Esophagus muscularis mucosa (tissue), 4 donors: ENCODE measurements at regions not wholly inside any gene's neighbourhood (a gene's known extent, or its start where the extent isn't known, plus 50 kb on each side); places are given as distances from the start of the nearest gene placed in this dataset.
"Not testable (repeated sequence)": the region's sequence is repeated elsewhere in the genome, so short reads cannot be mapped to it uniquely, and the experiment has no call there.

Source experiments
- DNase-seq: peaks from one replicate; pipeline ENCODE4 v3.0.0-alpha.2; 2017; ENCODE audit errors: extremely low spot score
- H3K27ac ChIP-seq, 4 donors: fragments of 200-600 bp; sonication (generic); replicated peaks in 1 of 4; 1 replicate in 3 of 4; 2 replicates in 1 of 4; pipeline ENCODE4 v1.5.1; 2016 to 2019; ENCODE audit warnings: mild to moderate bottlenecking in 1 of 4
- H3K27me3 ChIP-seq, 4 donors: fragments of 200-600 bp; sonication (generic); one replicate each; pipeline versions ENCODE4 v1.5.1 to v1.6.0; 2016 to 2019
- H3K36me3 ChIP-seq, 4 donors: fragments of 200-600 bp; sonication (generic); one replicate each; pipeline ENCODE4 v1.5.1; 2016 to 2019
- H3K4me1 ChIP-seq, 4 donors: fragments of 200-600 bp; sonication (generic); one replicate each; pipeline ENCODE4 v1.5.1; 2016 to 2019
- H3K4me3 ChIP-seq, 4 donors: fragments of 200-600 bp; sonication (generic); 1 replicate in 2 of 4; 2 replicates in 2 of 4; pipeline ENCODE4 v1.5.1; 2016 to 2019; ENCODE audit warnings: mild to moderate bottlenecking in 4 of 4, moderate library complexity in 1 of 4
- H3K9me3 ChIP-seq, 4 donors: fragments of 200-600 bp; sonication (generic); 1 replicate in 3 of 4; 2 replicates in 1 of 4; pipeline ENCODE4 v1.5.1; 2016 to 2019
- EP300 ChIP-seq: sonication (generic); formaldehyde crosslinking; IDR thresholded peaks from one replicate; pipeline ENCODE4 v1.6.1; 2017; ENCODE audit warnings: antibody characterized with exemption
- POLR2A ChIP-seq: fragments of 450-650 bp; IDR thresholded peaks from one replicate; pipeline ENCODE4 v1.6.1; 2017; ENCODE audit warnings: antibody characterized with exemption, moderate library complexity, mild to moderate bottlenecking, low read depth
- POLR2AphosphoS5 ChIP-seq, 2 donors: sonication (generic); formaldehyde crosslinking; IDR thresholded peaks; one replicate each; pipeline ENCODE4 v1.6.1; 2017; ENCODE audit warnings: antibody characterized with exemption in 2 of 2
- WGBS: methylation state at CpG from one replicate; pipeline ENCODE4 v1.1.5; 2018; 5-methylcytosine and 5-hydroxymethylcytosine counted together
- intact Hi-C: fragments of 100-400 bp; cut with DNase I; formaldehyde crosslinking; loops from one replicate; pipeline ENCODE4 v1.15.1; 2023
- TF ChIP-seq, protein P1 (sequence below), 3 experiments: fragments of 200-600 bp in 2 of 3; fragments of 450-650 bp in 1 of 3; sonication (generic) in 2 of 3; IDR thresholded peaks; one replicate each; pipeline ENCODE4 v1.5.1; 2017 to 2019; ENCODE audit warnings: antibody characterized with exemption in 3 of 3, mild to moderate bottlenecking in 2 of 3, moderate library complexity in 1 of 3

- no peak for DNase-seq
- TF ChIP-seq POLR2A, result no peak
- TF ChIP-seq POLR2AphosphoS5 (IDR thresholded peaks at IDR 0.05), result no peak
- no peak for TF ChIP-seq EP300
- TF ChIP-seq, protein P1, sequence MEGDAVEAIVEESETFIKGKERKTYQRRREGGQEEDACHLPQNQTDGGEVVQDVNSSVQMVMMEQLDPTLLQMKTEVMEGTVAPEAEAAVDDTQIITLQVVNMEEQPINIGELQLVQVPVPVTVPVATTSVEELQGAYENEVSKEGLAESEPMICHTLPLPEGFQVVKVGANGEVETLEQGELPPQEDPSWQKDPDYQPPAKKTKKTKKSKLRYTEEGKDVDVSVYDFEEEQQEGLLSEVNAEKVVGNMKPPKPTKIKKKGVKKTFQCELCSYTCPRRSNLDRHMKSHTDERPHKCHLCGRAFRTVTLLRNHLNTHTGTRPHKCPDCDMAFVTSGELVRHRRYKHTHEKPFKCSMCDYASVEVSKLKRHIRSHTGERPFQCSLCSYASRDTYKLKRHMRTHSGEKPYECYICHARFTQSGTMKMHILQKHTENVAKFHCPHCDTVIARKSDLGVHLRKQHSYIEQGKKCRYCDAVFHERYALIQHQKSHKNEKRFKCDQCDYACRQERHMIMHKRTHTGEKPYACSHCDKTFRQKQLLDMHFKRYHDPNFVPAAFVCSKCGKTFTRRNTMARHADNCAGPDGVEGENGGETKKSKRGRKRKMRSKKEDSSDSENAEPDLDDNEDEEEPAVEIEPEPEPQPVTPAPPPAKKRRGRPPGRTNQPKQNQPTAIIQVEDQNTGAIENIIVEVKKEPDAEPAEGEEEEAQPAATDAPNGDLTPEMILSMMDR (IDR thresholded peaks at IDR 0.05), result no peak
- Histone ChIP-seq H3K27me3 (no peaks in the 10 kb centered on the region), H3K4me3 (no peak overlapping the region), H3K9me3 (no peaks in the 10 kb centered on the region), H3K36me3 (no peaks in the 10 kb centered on the region), H3K4me1 (peaks cover 0 to 7% (median 2%) of the 10 kb centered on the region in 4 donors), H3K27ac (no peak overlapping the region)
- 95% methylated on average over 3 of the region's 3 CpGs for WGBS
- intact Hi-C loops, result no loop called here
Observed at GRCh38 chr11:110850846-110851245, 138.6 kb upstream of the ARHGAP20 start.

- H3K4me1 ChIP-seq, DNase-seq, intact Hi-C loops, H3K36me3 ChIP-seq, H3K4me3 ChIP-seq, H3K9me3 ChIP-seq, H3K27ac ChIP-seq, H3K27me3 ChIP-seq: not testable (repeated sequence)
- 93% methylated on average over 1 of the region's 1 CpG for WGBS
Observed at GRCh38 chr11:110843053-110843452, 130.8 kb upstream of the ARHGAP20 start.

DNA sequence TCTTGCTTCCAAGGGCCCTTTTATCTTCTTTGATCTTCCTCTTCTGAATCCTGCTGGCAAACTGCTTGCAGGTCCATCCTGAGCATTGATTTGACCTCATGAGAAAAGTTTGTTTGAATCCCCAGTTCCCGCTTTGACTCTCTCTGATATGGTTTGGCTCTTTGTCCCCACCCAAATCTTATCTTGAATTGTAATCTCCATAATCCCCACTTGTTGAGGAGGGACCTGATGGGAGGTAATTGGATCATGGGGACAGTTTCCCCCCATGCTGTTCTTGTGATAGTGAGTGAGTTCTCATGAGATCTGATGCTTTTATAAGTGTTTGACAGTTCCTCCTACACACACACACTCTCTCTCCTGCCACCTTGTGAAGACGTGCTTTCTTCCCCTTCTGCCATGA lies 126.6 kb upstream of the ARHGAP20 start:
- Histone ChIP-seq H3K4me3 (no peak overlapping the region), H3K27me3 (no peaks in the 10 kb centered on the region), H3K36me3 (no peaks in the 10 kb centered on the region), H3K27ac (no peak overlapping the region), H3K9me3 (no peaks in the 10 kb centered on the region), H3K4me1 (peaks cover 0 to under 1% (median 0%) of the 10 kb centered on the region in 4 donors)
- intact Hi-C loops, result no loop called here
- TF ChIP-seq, protein P1 (IDR thresholded peaks at IDR 0.05), result no peak
- TF ChIP-seq EP300, result no peak
- no peak for TF ChIP-seq POLR2A
- TF ChIP-seq POLR2AphosphoS5 (IDR thresholded peaks at IDR 0.05), result no peak
- 79% methylated on average over 2 of the region's 2 CpGs for WGBS
- no peak for DNase-seq

DNA sequence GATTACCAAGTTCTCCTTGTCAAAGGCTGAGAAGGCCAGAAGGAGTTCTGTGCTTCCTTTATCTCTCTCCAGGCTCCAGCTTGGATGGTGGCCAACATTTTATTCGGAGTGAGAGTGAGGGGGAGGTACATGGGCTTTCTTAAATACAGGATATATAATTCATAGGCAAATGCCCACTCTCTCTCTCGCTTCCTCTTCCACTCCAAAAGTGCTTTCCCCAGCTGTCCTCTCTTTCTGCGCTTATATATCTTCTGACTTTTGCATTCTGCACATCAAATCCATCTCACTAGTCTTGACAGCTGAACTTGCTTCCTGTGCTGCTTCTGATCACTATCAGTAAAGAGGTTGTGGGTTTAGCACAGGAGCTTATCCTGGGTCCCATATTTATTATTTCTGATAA lies 125.4 kb upstream of the ARHGAP20 start:
- Histone ChIP-seq H3K4me3 (no peak overlapping the region), H3K4me1 (peaks cover 0 to 5% (median 0%) of the 10 kb centered on the region in 4 donors), H3K27ac (no peak overlapping the region), H3K9me3 (no peaks in the 10 kb centered on the region), H3K36me3 (no peaks in the 10 kb centered on the region), H3K27me3 (no peaks in the 10 kb centered on the region)
- 54% methylated on average over 3 of the region's 3 CpGs for WGBS
- TF ChIP-seq, protein P1 (IDR thresholded peaks at IDR 0.05), result no peak
- no peak for TF ChIP-seq POLR2A
- intact Hi-C loops, result no loop called here
- DNase-seq, result no peak

GRCh38 chr11:110835106-110835505 lies 122.9 kb upstream of the ARHGAP20 start:
- TF ChIP-seq POLR2AphosphoS5 (IDR thresholded peaks at IDR 0.05), result no peak
- no peak for TF ChIP-seq EP300
- H3K4me3 ChIP-seq, result no peak overlapping the region

DNA sequence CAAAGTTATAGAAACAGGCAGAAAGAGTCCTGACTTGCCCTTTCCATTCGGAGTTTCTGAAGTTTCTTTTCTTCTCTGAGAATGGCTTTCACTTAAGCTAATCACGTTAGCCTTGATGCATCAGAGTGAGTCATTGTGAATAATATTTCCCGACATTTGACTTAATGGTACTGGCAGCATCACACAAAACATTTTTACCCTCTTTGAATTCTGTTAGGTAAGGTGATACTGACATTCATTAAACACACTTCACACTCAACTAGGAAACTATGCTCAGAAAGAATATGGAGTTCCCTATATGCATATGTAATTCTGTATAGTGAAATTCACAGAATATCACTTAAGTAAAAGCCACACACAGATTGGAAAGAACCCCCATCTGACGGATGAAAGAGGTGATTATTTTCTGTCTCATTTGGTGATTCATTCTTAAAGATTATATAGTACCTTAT lies 120.8 kb upstream of the ARHGAP20 start:
- Histone ChIP-seq H3K27ac (no peak overlapping the region), H3K4me1 (peaks cover 0 to 26% (median 19%) of the 10 kb centered on the region in 4 donors), H3K27me3 (no peaks in the 10 kb centered on the region), H3K36me3 (no peaks in the 10 kb centered on the region), H3K9me3 (no peaks in the 10 kb centered on the region), H3K4me3 (no peak overlapping the region)
- 55% methylated on average over 4 of the region's 4 CpGs for WGBS
- DNase-seq, result no peak
- TF ChIP-seq, protein P1 (IDR thresholded peaks at IDR 0.05), result no peak
- no peak for TF ChIP-seq POLR2A
- TF ChIP-seq EP300, result no peak
- no peak for TF ChIP-seq POLR2AphosphoS5 (IDR thresholded peaks at IDR 0.05)
- intact Hi-C loops, result no loop called here

More at GRCh38 chr11:110835106-110835505, 122.9 kb upstream of the ARHGAP20 start:
- Histone ChIP-seq H3K36me3 (no peaks in the 10 kb centered on the region), H3K4me1 (peaks cover 0 to 26% (median 19%) of the 10 kb centered on the region in 4 donors), H3K27me3 (no peaks in the 10 kb centered on the region), H3K9me3 (no peaks in the 10 kb centered on the region), H3K27ac (no peak overlapping the region)
- intact Hi-C loops, result no loop called here
- DNase-seq, result no peak
- WGBS, result 88% methylated on average over 8 of the region's 8 CpGs
